Superior temporal gyrus (tissue), 1 donor: ENCODE measurements at regions not wholly inside any gene's neighbourhood (a gene's known extent, or its start where the extent isn't known, plus 50 kb on each side); places are given as distances from the start of the nearest gene placed in this dataset.
A peak's percentile ranks its signal among the peaks of the same experiment; 100 is the strongest.
"Not testable (repeated sequence)": the region's sequence is repeated elsewhere in the genome, so short reads cannot be mapped to it uniquely, and the experiment has no call there.

ENCODE experiments used
- DNase-seq: peaks from one replicate; pipeline ENCODE4 v3.0.0-alpha.2; 2016; ENCODE audit errors: extremely low spot score

DNA sequence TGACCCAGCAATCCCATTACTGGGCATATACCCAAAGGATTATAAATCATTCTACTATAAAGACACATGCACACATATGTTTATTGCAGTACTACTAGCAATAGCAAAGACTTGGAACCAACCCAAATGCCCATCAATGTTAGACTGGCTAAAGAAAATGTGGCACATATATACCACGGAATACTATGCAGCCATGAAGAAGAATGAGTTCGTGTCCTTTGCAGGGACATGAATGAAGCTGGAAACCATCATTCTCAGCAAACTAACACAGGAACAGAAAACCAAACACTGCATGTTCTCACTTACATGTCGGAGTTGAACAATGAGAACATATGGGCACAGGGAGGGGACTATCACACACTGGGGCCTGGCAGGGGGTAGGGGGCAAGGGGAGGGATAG is 183.0 kb downstream of the HACE1 start:
- DNase-seq, result not testable (repeated sequence)

DNA sequence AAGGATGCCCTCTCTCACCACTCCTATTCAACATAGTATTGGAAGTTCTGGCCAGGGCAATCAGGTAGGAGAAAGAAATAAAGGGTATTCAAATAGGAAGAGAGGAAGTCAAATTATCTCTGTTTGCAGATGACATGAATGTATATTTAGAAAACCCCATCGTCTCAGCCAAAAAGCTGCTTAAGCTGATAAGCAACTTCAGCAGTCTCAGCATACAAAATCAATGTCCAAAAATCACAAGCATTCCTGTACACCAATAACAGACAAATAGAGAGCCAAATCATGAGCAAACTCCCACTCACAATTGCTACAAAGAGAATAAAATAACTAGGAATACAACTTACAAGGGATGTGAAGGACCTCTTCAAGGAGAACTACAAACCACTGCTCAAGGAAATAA is 184.6 kb downstream of the HACE1 start:
- DNase-seq, result not testable (repeated sequence)

DNA sequence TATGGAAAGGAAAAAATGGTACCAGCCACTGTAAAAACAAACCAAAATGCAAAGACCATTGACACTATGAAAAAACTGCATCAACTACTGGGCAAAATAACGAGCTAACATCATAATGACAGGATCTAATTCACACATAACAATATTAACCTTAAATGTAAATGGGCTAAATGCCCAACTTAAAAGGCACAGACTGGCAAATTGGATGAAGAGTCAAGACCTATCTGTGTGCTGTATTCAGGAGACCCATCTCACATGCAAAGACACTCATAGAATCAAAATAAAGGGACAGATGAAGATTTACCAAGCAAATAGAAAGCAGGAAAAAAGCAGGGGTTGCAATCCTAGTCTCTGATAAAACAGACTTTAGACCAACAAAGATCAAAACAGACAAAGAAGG is 186.6 kb downstream of the HACE1 start:
- DNase-seq, result not testable (repeated sequence)

GRCh38 chr6:104671591-104671891 is 188.2 kb downstream of the HACE1 start:
- not testable (repeated sequence) for DNase-seq

DNA sequence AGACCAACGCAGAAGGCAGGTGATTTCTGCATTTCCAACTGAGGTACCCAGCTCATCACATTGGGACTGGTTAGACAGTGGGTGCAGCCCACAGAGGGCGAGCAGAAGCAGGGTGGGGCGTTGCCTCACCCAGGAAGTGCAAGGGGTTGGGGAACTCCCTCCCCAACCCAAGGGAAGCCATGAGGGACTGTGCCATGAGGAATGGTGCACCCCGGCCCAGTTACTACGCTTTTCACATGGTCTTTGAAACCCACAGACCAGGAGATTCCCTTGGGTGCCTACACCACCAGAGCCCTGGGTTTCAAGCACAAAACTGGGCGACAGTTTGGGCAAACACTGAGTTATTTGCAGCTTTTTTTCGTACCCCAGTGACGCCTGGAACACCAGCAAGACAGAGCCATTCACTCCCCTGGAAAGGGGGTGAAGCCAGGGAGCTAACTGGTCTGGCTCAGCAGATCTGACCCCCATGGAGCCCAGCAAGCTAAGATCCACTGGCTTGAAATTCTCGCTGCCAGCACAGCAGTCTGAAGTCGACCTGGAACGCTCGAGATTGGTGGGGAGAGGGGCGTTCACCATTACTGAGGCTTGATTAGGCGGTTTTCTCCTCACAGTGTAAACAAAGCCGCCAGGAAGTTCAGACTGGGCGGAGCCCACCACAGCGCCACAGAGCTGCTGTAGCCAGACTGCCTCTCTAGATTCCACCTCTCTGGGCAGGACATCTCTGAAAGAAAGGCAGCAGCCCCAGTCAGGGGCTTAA is 188.7 kb downstream of the HACE1 start:
- not testable (repeated sequence) for DNase-seq

- DNase-seq, result no peak
Measured at GRCh38 chr6:104669483-104669882, 190.2 kb downstream of the HACE1 start.

- DNase-seq, result no peak
Measured at GRCh38 chr6:104656235-104656634, 203.5 kb downstream of the HACE1 start.

GRCh38 chr6:104653781-104654180 is 205.9 kb downstream of the HACE1 start:
- no peak for DNase-seq

GRCh38 chr6:104648347-104648746 is 211.4 kb downstream of the HACE1 start:
- DNase-seq, result no peak

- DNase-seq, result no peak
Measured at GRCh38 chr6:104644848-104645247, 214.9 kb downstream of the HACE1 start.

- no peak for DNase-seq
Measured at GRCh38 chr6:104642871-104643270, 216.8 kb downstream of the HACE1 start.

DNA sequence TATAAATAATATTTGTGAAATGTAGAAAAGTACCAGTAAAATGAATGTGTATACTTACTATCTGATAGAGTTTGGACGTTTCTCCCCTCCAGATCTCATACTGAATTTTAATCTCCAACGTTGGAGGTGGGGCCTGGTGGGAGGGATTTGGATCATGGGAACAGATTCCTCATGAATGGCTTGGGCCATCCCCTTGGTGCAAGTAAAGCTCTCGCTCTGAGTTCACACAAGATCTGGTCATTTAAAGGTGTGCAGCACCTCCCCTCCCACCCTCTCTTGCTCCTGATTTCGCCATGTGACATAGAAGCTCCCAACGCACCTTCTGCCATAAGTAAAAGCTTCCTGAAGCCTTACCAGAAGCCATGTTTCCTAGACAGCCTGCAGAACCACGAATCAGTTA is 219.0 kb downstream of the HACE1 start:
- no peak for DNase-seq

GRCh38 chr6:104640150-104640700 is 219.5 kb downstream of the HACE1 start:
- DNase-seq, result no peak

DNA sequence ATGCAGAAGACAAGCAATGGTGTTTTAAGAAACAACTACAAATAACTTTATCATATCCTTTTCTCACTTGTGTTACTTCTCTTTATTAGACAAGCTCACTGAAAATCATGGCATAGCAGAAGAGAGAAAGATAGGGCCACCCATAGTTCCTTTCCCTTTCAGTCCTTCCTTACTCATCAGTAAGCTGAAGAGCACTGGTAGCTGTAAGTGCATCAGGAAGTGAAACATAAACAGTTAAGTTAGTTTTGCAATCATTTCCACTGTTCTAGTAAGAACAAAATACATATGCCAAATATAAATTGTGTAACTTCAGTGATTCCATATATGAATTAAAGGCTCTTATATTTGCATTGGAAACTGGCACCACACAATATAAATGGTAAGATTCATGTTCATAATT is 220.1 kb downstream of the HACE1 start:
- no peak for DNase-seq

- no peak for DNase-seq
Measured at GRCh38 chr6:104638841-104639290, 220.9 kb downstream of the HACE1 start.

GRCh38 chr6:104633125-104633524 is 226.6 kb downstream of the HACE1 start:
- DNase-seq, result no peak

DNA sequence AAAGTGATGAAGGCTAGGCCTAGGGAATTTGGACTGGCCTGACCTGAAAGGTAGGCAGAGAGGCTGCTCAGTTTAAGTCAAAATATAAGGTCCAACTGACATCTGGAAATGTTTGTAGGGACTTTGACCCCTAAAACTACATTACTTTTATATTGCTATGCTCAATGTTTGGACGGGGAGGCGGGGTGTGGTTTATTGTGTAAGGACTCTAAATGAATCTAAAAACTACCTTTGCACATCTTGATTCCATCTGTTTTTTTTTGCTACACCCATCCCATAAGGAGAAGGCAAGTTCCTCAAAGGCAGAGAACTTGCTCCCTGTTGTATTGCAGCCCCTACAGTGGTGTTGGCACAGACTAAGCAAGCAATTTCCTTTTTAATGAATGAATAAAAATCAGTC is 227.1 kb downstream of the HACE1 start:
- DNase-seq, result no peak

DNA sequence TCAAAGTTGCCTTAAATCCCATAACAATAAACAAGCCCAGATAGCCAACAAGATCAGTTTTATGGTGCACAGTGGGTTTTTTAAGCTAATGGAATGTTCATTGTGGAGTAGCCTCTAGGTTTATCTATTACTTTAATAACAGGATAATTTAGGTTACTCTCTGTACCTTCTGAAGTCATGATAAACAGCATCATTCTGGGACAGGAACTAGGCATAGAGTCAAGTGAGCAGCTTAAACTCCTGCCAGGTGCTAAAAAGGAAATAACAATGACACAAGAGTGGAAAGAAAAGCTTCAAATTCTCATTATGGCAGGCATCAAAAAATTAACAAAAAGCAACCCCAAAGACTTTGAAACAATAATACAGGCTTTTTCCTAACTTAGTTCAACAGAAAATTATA is 228.8 kb downstream of the HACE1 start:
- DNase-seq, result no peak

- no peak for DNase-seq
Measured at GRCh38 chr6:104630522-104630921, 229.2 kb downstream of the HACE1 start.

DNA sequence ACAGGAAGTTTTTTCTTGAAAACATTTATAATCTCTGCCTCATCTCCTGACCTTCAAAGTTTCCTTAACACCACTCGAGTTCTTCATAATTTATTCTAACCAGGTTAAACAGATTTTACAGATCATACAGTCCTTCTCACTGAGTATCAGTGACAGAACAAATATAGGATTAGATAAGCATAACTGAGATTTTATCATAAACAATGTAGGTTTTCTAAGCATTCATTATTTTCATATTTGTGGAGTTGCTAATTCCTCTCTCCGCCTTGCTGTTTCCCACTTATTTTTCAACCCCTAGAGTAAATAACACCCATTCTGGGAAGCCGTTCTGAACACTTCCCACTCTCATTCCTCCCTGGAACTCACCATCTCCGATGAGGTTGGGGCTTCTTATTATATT is 229.9 kb downstream of the HACE1 start:
- no peak for DNase-seq

- DNase-seq, result no peak
Measured at GRCh38 chr6:104625536-104625935, 234.2 kb downstream of the HACE1 start.

GRCh38 chr6:104623052-104623690 is 236.5 kb downstream of the HACE1 start:
- peak; percentile 53 for DNase-seq

- DNase-seq, result no peak
Measured at GRCh38 chr6:104621396-104621795, 238.3 kb downstream of the HACE1 start.
